Loucy (cell line): ENCODE measurements at regions not wholly inside any gene's neighbourhood (a gene's known extent, or its start where the extent isn't known, plus 50 kb on each side); places are given as distances from the start of the nearest gene placed in this dataset.

Source experiments
- CTCF ChIP-seq: fragments of 200-600 bp; sonication (generic); conservative IDR thresholded peaks from 2 replicates; pipeline ENCODE4 v1.5.1; 2014; ENCODE audit warnings: mild to moderate bottlenecking, antibody characterized with exemption, low read length
- EZH2phosphoT487 ChIP-seq: fragments of 200-600 bp; IDR thresholded peaks from 2 replicates; pipeline ENCODE4 v1.6.1; 2018; ENCODE audit warnings: antibody characterized with exemption, mild to moderate bottlenecking, moderate library complexity, borderline replicate concordance

- TF ChIP-seq CTCF: no peak
- TF ChIP-seq EZH2phosphoT487: no peak
These were observed 388.9 kb upstream of the JARID2 start for GRCh38 chr6:14857001-14857400.
